OCI-LY1 (cell line): ENCODE measurements at regions not wholly inside any gene's neighbourhood (a gene's known extent, or its start where the extent isn't known, plus 50 kb on each side); places are given as distances from the start of the nearest gene placed in this dataset.
"Not testable (repeated sequence)": the region's sequence is repeated elsewhere in the genome, so short reads cannot be mapped to it uniquely, and the experiment has no call there.

Experiments
- H2AFZ ChIP-seq: fragments of 200-600 bp; sonication (generic), shearing (Covaris generic); 2 replicates; pipeline ENCODE4 v1.6.0; 2014; ENCODE audit warnings: antibody characterized with exemption, mild to moderate bottlenecking, low read length
- H3F3A ChIP-seq: fragments of 200-600 bp; sonication (generic), shearing (Covaris generic); 2 replicates; pipeline ENCODE4 v1.6.0; 2014; ENCODE audit warnings: mild to moderate bottlenecking, antibody characterized with exemption, low read length, moderate library complexity; ENCODE audit not compliant: insufficient read depth
- H3K27ac ChIP-seq: fragments of 200-600 bp; sonication (generic); 2 replicates; pipeline ENCODE4 v1.5.1; 2014; ENCODE audit warnings: low read length, mixed run types, mild to moderate bottlenecking, low read depth; ENCODE audit not compliant: poor library complexity, severe bottlenecking
- H3K27me3 ChIP-seq: fragments of 200-600 bp; sonication (generic); 2 replicates; pipeline ENCODE4 v1.6.0; 2014; ENCODE audit warnings: antibody characterized with exemption, mild to moderate bottlenecking, low read length, moderate library complexity; ENCODE audit not compliant: insufficient read depth
- H3K36me3 ChIP-seq: fragments of 200-600 bp; sonication (generic); 2 replicates; pipeline ENCODE4 v1.6.1; 2014; ENCODE audit warnings: mild to moderate bottlenecking, antibody characterized with exemption, low read length, moderate library complexity, mixed read lengths; ENCODE audit not compliant: insufficient read depth
- H3K4me1 ChIP-seq: fragments of 200-600 bp; sonication (generic); 2 replicates; pipeline ENCODE4 v1.5.1; 2014; ENCODE audit warnings: mild to moderate bottlenecking, low read length, moderate library complexity; ENCODE audit not compliant: insufficient read depth, severe bottlenecking
- H3K4me2 ChIP-seq: fragments of 200-600 bp; sonication (generic), shearing (Covaris generic); 2 replicates; pipeline ENCODE4 v1.6.1; 2014; ENCODE audit warnings: low read length
- H3K4me3 ChIP-seq: fragments of 200-600 bp; sonication (generic); 2 replicates; pipeline ENCODE4 v1.5.1; 2014; ENCODE audit warnings: low read length, low read depth, mild to moderate bottlenecking, mixed read lengths; ENCODE audit not compliant: poor library complexity, severe bottlenecking
- H3K79me2 ChIP-seq: fragments of 200-600 bp; shearing (Covaris generic); 2 replicates; pipeline ENCODE4 v1.6.1; 2016; ENCODE audit warnings: mixed run types, low read length, mixed read lengths; ENCODE audit not compliant: insufficient read depth
- H3K9ac ChIP-seq: fragments of 200-600 bp; sonication (generic), shearing (Covaris generic); 2 replicates; pipeline ENCODE4 v1.6.1; 2014; ENCODE audit warnings: mild to moderate bottlenecking, low read length, mixed read lengths
- H3K9me2 ChIP-seq: fragments of 200-600 bp; sonication (generic), shearing (Covaris generic); 2 replicates; pipeline ENCODE4 v1.6.1; 2014; ENCODE audit warnings: low read depth, mild to moderate bottlenecking, low read length, mixed read lengths
- H3K9me3 ChIP-seq: fragments of 200-600 bp; shearing (Covaris generic); 2 replicates; pipeline ENCODE4 v1.6.1; 2014; ENCODE audit warnings: low read length, mixed read lengths
- H4K20me1 ChIP-seq: fragments of 200-600 bp; sonication (generic), shearing (Covaris generic); 2 replicates; pipeline ENCODE4 v1.6.0; 2016; ENCODE audit warnings: mild to moderate bottlenecking, low read length; ENCODE audit not compliant: insufficient read depth
- EZH2 ChIP-seq: fragments of 200-600 bp; sonication (generic), shearing (Covaris generic); IDR thresholded peaks from 2 replicates; pipeline ENCODE4 v1.8.0; 2017; ENCODE audit warnings: borderline replicate concordance, mixed run types, mild to moderate bottlenecking, antibody characterized with exemption, low read length, moderate library complexity, mixed read lengths
- TF ChIP-seq, protein P1 (sequence below): fragments of 200-600 bp; sonication (generic), shearing (Covaris generic); IDR thresholded peaks from 2 replicates; pipeline ENCODE4 v1.5.1; 2017; ENCODE audit warnings: mild to moderate bottlenecking, antibody characterized with exemption, low read length, moderate library complexity, mixed read lengths

DNA sequence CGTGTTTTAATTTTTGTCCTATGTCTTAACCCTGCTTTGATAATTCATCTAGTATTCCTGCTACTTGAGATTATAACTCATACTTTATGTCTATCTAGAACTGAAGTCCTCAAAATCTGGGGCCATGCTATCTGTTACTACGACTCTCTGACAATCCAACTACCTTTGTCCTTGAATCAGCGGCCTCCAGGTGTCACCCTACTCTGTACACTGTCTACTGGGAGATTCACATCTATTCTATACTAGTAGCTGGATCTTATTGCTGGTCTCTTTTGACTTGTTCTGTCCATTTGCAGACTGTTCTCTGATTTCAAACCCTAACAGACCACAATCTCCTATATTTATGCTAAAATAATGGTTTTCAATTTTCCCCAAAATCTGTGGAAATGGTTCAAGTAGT lies 225.5 kb upstream of the ELAVL2 start:
- Histone ChIP-seq H3K4me1 (no peaks in the 10 kb centered on the region), H3K4me3 (no peak overlapping the region), H3K27ac (no peak overlapping the region), H3K9ac (no peak overlapping the region), H3K36me3 (no peaks in the 10 kb centered on the region), H2AFZ (no peak overlapping the region), H3K9me3 (no peaks in the 10 kb centered on the region), H3K9me2 (no peaks in the 10 kb centered on the region), H4K20me1 (no peaks in the 10 kb centered on the region), H3F3A (no peaks in the 10 kb centered on the region), H3K79me2 (no peaks in the 10 kb centered on the region), H3K4me2 (no peak overlapping the region), H3K27me3 (no peaks in the 10 kb centered on the region)
- TF ChIP-seq, protein P1, sequence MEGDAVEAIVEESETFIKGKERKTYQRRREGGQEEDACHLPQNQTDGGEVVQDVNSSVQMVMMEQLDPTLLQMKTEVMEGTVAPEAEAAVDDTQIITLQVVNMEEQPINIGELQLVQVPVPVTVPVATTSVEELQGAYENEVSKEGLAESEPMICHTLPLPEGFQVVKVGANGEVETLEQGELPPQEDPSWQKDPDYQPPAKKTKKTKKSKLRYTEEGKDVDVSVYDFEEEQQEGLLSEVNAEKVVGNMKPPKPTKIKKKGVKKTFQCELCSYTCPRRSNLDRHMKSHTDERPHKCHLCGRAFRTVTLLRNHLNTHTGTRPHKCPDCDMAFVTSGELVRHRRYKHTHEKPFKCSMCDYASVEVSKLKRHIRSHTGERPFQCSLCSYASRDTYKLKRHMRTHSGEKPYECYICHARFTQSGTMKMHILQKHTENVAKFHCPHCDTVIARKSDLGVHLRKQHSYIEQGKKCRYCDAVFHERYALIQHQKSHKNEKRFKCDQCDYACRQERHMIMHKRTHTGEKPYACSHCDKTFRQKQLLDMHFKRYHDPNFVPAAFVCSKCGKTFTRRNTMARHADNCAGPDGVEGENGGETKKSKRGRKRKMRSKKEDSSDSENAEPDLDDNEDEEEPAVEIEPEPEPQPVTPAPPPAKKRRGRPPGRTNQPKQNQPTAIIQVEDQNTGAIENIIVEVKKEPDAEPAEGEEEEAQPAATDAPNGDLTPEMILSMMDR = no peak; the same call in 1 of the 2 replicates
- TF ChIP-seq EZH2 = no peak

DNA sequence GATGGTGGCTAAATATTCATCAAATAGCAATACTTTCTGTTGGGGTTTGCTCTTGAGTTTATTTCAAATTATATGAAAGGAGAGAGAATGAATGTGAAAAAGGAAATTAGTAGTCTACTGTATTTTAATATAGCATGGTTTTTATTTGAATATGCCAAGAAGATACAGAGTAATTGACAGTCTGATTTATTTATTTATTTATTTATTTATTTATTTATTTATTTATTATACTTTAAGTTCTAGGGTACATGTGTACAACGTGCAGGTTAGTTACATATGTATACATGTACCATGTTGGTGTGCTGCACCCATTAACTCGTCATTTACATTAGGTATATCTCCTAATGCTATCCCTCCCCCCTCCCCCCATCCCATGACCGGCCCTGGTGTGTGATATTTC lies 224.2 kb upstream of the ELAVL2 start:
- H3K4me3 ChIP-seq, H3K27me3 ChIP-seq, H3K9me3 ChIP-seq, H3K4me2 ChIP-seq, H3K9me2 ChIP-seq, H3F3A ChIP-seq, H3K9ac ChIP-seq, H3K79me2 ChIP-seq, H4K20me1 ChIP-seq, H3K36me3 ChIP-seq, H2AFZ ChIP-seq, H3K27ac ChIP-seq, H3K4me1 ChIP-seq: not testable (repeated sequence)

- Histone ChIP-seq H3K9me2 (no peaks in the 10 kb centered on the region), H3K27ac (no peak overlapping the region), H3K4me1 (no peaks in the 10 kb centered on the region), H3K27me3 (no peaks in the 10 kb centered on the region), H3K36me3 (no peaks in the 10 kb centered on the region), H2AFZ (no peak overlapping the region), H3K4me3 (no peak overlapping the region), H3K9ac (no peak overlapping the region), H3K79me2 (no peaks in the 10 kb centered on the region), H3F3A (no peaks in the 10 kb centered on the region), H3K9me3 (no peaks in the 10 kb centered on the region), H3K4me2 (no peak overlapping the region), H4K20me1 (no peaks in the 10 kb centered on the region)
- TF ChIP-seq, protein P1 = no peak
- no peak for TF ChIP-seq EZH2
Measured at GRCh38 chr9:24045150-24045549, 219.1 kb upstream of the ELAVL2 start.

DNA sequence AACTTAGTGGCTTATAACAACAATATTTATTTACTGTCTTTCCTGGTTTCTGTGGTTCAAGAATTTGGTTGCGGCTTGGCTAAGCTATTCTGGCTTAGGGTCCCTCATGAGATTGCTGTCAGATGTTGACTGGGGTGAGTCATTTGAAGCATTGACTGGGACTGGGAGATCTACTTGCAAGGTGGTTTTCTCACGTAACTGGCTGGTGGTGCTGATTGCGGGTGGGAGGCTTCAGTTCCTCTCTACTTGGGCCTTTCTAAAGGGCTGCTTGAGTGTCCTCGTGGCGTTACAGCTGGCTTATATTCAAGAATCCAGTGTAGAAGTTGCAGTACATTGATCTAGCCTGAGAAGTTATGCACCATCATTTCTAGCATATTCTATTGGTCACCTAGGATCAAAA lies 218.5 kb upstream of the ELAVL2 start:
- Histone ChIP-seq H3K9me3 (no peaks in the 10 kb centered on the region), H3K9ac (no peak overlapping the region), H3K4me1 (no peaks in the 10 kb centered on the region), H2AFZ (no peak overlapping the region), H3K4me2 (no peak overlapping the region), H3K27me3 (no peaks in the 10 kb centered on the region), H3K4me3 (no peak overlapping the region), H3K9me2 (no peaks in the 10 kb centered on the region), H3K79me2 (no peaks in the 10 kb centered on the region), H3F3A (no peaks in the 10 kb centered on the region), H3K36me3 (no peaks in the 10 kb centered on the region), H3K27ac (no peak overlapping the region), H4K20me1 (no peaks in the 10 kb centered on the region)
- TF ChIP-seq, protein P1 = no peak
- no peak for TF ChIP-seq EZH2
